ENCODE measurements at regions not wholly inside any gene's neighbourhood (a gene's known extent, or its start where the extent isn't known, plus 50 kb on each side); places are given as distances from the start of the nearest gene placed in this dataset.

- TF ChIP-seq CTCF (IDR thresholded peaks at IDR 0.05 in 2 of 3, conservative IDR thresholded peaks at IDR 0.05 in 1 of 3; ENCODE audit: borderline replicate concordance in 1 of 3, insufficient read depth in 1 of 3, low read depth in 2 of 3, low read length in 2 of 3) (no peak), ATF3 (IDR thresholded peaks at IDR 0.05) (no peak), EZH2 (IDR thresholded peaks at IDR 0.05) (no peak), POLR2A (IDR thresholded peaks at IDR 0.05; ENCODE audit: borderline replicate concordance, extremely low read depth, insufficient read depth, insufficient read length) (no peak), RAD21 (IDR thresholded peaks at IDR 0.05; ENCODE audit: low read depth) (no peak), POLR2AphosphoS5 (IDR thresholded peaks at IDR 0.05; ENCODE audit: low read depth, low read length) (no peak)
These were observed 126.1 kb upstream of the PRSS58 start for GRCh38 chr7:142383841-142384492.

Data from HCT116 (cell line).